ENCODE measurements at regions not wholly inside any gene's neighbourhood (a gene's known extent, or its start where the extent isn't known, plus 50 kb on each side); places are given as distances from the start of the nearest gene placed in this dataset.

- Mint-ChIP-seq H3K27ac (ENCODE audit: unreplicated experiment) (no peak overlapping the region), H3K36me3 (ENCODE audit: low read depth) (no peaks in the 10 kb centered on the region), H3K4me1 (ENCODE audit: low read depth) (no peaks in the 10 kb centered on the region), H3K9me3 (ENCODE audit: low read depth) (peaks cover 45% of the 10 kb centered on the region), H3K27me3 (ENCODE audit: low read depth) (no peaks in the 10 kb centered on the region), H3K4me3 (ENCODE audit: unreplicated experiment) (no peak overlapping the region)
- TF ChIP-seq CTCF (IDR thresholded peaks at IDR 0.05) = no peak
- DNase-seq (ENCODE audit: low spot score) = no peak
Measured at GRCh38 chr7:52325237-52325636, 710.2 kb upstream of the POM121L12 start.

- H3K27me3 Mint-ChIP-seq (ENCODE audit: low read depth) = no peaks in the 10 kb centered on the region
- H3K4me3 Mint-ChIP-seq (ENCODE audit: unreplicated experiment) = no peak overlapping the region
- H3K27ac Mint-ChIP-seq (ENCODE audit: unreplicated experiment) = no peak overlapping the region
- no peak for TF ChIP-seq CTCF (IDR thresholded peaks at IDR 0.05)
- H3K36me3 Mint-ChIP-seq (ENCODE audit: low read depth) = no peaks in the 10 kb centered on the region
- no peaks in the 10 kb centered on the region for H3K4me1 Mint-ChIP-seq (ENCODE audit: low read depth)
- H3K9me3 Mint-ChIP-seq (ENCODE audit: low read depth) = peaks cover 42% of the 10 kb centered on the region
- DNase-seq (ENCODE audit: low spot score) = no peak
Measured at GRCh38 chr7:52323202-52323746, 712.2 kb upstream of the POM121L12 start.

GRCh38 chr7:52320610-52321009 lies 714.8 kb upstream of the POM121L12 start:
- no peak overlapping the region for H3K27ac Mint-ChIP-seq (ENCODE audit: unreplicated experiment)
- no peaks in the 10 kb centered on the region for H3K27me3 Mint-ChIP-seq (ENCODE audit: low read depth)
- H3K36me3 Mint-ChIP-seq (ENCODE audit: low read depth) = no peaks in the 10 kb centered on the region
- no peak for DNase-seq (ENCODE audit: low spot score)
- H3K4me1 Mint-ChIP-seq (ENCODE audit: low read depth) = no peaks in the 10 kb centered on the region
- H3K4me3 Mint-ChIP-seq (ENCODE audit: unreplicated experiment) = no peak overlapping the region
- TF ChIP-seq CTCF (IDR thresholded peaks at IDR 0.05) = no peak
- peaks cover 35% of the 10 kb centered on the region for H3K9me3 Mint-ChIP-seq (ENCODE audit: low read depth)

GRCh38 chr7:52317921-52318320 lies 717.5 kb upstream of the POM121L12 start:
- Mint-ChIP-seq H3K27me3 (ENCODE audit: low read depth) (no peaks in the 10 kb centered on the region), H3K4me1 (ENCODE audit: low read depth) (no peaks in the 10 kb centered on the region), H3K36me3 (ENCODE audit: low read depth) (no peaks in the 10 kb centered on the region), H3K4me3 (ENCODE audit: unreplicated experiment) (no peak overlapping the region), H3K9me3 (ENCODE audit: low read depth) (peaks cover 44% of the 10 kb centered on the region), H3K27ac (ENCODE audit: unreplicated experiment) (no peak overlapping the region)
- no peak for DNase-seq (ENCODE audit: low spot score)
- no peak for TF ChIP-seq CTCF (IDR thresholded peaks at IDR 0.05)

GRCh38 chr7:52311886-52312285 lies 723.5 kb upstream of the POM121L12 start:
- no peaks in the 10 kb centered on the region for H3K27me3 Mint-ChIP-seq (ENCODE audit: low read depth)

More at GRCh38 chr7:52311886-52312285, 723.5 kb upstream of the POM121L12 start:
- TF ChIP-seq CTCF (IDR thresholded peaks at IDR 0.05) = no peak
- DNase-seq (ENCODE audit: low spot score) = no peak
- Mint-ChIP-seq H3K36me3 (ENCODE audit: low read depth) (no peaks in the 10 kb centered on the region), H3K4me3 (ENCODE audit: unreplicated experiment) (no peak overlapping the region), H3K27ac (ENCODE audit: unreplicated experiment) (no peak overlapping the region), H3K4me1 (ENCODE audit: low read depth) (no peaks in the 10 kb centered on the region), H3K9me3 (ENCODE audit: low read depth) (peaks cover 43% of the 10 kb centered on the region)

Measured in chondrocyte (in vitro differentiated cells).